ENCODE measurements at regions not wholly inside any gene's neighbourhood (a gene's known extent, or its start where the extent isn't known, plus 50 kb on each side); places are given as distances from the start of the nearest gene placed in this dataset.
A peak's percentile ranks its signal among the peaks of the same experiment; 100 is the strongest.

DNA sequence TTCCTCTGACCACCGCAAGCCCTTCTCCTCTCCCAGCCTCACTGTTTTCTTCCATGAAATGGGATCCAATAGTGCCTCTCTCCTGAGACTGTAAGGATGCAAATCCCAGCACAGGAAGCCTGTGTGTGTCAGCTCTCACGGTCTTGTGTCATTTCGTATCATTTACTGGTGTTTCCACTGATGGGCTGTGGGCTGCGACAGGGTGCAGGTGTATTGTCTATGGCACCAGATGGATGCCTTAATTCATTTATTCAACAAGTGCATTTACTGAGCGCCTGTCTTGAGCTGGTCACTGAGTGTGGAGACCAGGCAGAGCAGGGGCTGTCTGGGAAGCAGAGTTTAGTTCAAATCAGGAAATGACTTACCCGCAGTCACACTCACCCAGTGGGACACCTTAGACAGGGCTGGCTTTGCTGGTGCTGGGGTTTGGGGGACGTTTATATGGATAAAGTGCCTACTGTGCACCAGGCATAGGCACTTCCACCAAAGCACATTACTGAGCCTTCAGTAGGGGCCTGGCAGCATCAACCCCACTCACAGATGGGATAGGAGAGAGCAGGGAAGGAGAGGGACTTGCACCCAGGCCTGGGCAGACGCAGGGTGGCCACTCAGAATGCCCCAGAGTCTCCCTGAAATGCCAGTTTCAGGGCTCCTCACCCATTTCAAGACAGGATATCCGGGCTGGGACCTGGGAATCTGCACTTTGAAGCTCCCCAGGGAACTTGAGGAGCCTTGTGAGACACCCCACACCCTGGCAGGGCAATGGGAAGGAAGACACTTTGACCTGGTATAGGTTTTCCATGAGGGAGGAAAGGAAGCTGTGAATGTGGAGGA, 398.9 kb downstream of the MATN1 start:
- DNase-seq (ENCODE audit: low read depth), result no peak
- TF ChIP-seq, protein P1, sequence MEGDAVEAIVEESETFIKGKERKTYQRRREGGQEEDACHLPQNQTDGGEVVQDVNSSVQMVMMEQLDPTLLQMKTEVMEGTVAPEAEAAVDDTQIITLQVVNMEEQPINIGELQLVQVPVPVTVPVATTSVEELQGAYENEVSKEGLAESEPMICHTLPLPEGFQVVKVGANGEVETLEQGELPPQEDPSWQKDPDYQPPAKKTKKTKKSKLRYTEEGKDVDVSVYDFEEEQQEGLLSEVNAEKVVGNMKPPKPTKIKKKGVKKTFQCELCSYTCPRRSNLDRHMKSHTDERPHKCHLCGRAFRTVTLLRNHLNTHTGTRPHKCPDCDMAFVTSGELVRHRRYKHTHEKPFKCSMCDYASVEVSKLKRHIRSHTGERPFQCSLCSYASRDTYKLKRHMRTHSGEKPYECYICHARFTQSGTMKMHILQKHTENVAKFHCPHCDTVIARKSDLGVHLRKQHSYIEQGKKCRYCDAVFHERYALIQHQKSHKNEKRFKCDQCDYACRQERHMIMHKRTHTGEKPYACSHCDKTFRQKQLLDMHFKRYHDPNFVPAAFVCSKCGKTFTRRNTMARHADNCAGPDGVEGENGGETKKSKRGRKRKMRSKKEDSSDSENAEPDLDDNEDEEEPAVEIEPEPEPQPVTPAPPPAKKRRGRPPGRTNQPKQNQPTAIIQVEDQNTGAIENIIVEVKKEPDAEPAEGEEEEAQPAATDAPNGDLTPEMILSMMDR (conservative IDR thresholded peaks at IDR 0.05; ENCODE audit: low read depth, low read length), result no peak
- no peak overlapping the region for H3K4me3 ChIP-seq (ENCODE audit: low read depth, low read length)

DNA sequence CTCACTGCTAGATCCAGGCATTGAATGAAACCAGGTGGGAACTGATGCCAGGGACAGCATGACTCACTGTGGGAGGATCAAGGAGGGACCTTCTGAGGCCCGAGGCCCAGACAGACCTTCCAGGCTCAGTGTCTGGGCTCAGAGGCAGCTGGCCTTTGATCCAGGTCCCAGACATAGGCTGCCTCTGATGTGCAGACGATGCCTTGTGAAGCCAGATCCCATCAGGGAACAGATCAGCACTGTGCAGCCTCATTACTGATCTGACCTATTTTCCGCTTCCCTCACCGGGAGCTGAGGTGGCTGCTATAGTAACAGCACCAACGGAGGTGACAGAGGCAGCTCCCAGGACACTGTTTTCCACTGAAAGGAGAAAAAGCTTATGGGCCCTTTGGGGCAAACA, 399.5 kb downstream of the MATN1 start:
- no peak for DNase-seq (ENCODE audit: low read depth)
- H3K4me3 ChIP-seq (ENCODE audit: low read depth, low read length), result no peak overlapping the region
- TF ChIP-seq, protein P1 (conservative IDR thresholded peaks at IDR 0.05; ENCODE audit: low read depth, low read length), result no peak

DNA sequence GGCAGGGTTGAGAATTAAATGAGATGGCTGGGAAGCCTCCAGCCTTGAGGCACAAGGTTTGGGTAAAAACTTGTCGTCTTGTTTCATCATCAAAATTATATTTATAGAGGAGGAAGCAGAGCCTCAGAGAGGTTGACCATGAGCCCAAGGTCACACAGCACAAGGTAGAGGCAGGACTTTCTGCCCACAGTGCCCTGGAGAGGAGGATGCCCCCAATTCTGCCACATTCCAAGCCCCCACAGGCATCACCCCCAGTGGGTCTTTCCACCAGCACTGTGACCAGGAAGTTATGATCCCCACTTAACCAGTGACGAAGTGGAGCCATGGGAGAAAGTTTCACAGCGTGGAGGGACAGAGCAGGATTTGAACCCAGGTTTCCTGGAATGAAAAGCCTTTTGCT, 400.0 kb downstream of the MATN1 start:
- TF ChIP-seq, protein P1 (conservative IDR thresholded peaks at IDR 0.05; ENCODE audit: low read depth, low read length), result no peak
- H3K4me3 ChIP-seq (ENCODE audit: low read depth, low read length), result no peak overlapping the region
- no peak for DNase-seq (ENCODE audit: low read depth)

DNA sequence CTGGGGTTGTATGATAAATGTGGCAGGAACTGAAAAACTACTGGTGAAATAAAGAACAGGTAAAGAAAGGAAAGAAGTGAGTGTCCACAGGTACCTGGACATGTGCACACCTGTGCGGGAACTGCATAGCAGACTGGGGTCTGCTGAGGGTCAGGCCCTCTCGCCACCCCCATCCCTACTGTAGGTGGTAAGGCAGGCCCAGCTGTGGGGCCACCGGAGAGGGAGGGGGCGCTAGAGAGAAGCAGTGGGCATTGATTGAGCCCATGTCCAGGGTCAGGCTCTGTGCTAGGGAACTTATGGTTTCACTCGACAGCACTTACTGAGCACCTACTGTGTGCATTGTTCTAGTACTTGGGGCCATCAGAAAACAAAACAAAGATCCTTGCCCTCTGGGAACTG, 400.5 kb downstream of the MATN1 start:
- H3K4me3 ChIP-seq (ENCODE audit: low read depth, low read length), result no peak overlapping the region
- TF ChIP-seq, protein P1 (conservative IDR thresholded peaks at IDR 0.05; ENCODE audit: low read depth, low read length), result peak; percentile 21
- no peak for DNase-seq (ENCODE audit: low read depth)

DNA sequence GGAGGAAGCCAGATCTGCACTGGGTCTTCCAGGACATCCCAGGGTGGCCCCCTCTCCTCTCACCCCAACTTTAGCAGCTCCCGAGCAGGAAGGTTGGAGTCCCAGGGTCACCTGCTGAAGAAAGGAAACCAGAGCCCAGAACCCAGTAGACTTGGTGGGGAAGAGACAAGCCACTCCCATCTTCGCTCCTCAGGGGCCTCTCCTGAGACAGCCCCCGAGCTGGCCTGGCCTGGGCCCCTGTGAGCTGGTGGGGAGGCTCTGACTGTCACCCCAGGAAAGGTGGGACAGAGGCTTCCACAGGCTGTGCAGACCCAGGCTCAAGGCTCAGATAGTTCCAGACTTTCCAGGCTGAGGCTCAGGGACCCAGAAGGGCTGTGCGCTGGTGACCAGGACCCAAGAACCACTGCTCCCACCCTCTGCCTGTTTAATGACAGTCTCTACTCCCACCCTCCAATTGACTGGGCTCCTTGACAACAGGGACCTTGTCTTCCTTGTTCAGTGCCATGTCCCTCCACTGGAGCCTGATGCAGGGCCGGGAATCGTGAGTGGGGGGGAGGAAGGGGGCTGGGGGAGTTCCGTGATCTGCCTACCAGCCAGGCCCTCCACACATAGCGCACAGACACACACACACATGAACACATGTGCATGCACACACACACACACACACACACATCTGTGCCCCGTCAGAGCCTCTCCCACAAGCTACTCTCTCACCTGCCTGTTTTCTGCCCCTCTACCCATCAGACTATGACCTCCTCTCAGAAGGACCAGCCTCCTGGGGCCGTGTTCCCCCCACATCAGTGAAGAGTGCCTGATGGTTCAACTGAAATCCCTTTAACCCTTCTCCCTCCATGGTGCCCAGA, 401.2 kb downstream of the MATN1 start:
- H3K4me3 ChIP-seq (ENCODE audit: low read depth, low read length), result no peak overlapping the region
- TF ChIP-seq, protein P1 (conservative IDR thresholded peaks at IDR 0.05; ENCODE audit: low read depth, low read length), result no peak
- no peak for DNase-seq (ENCODE audit: low read depth)

DNA sequence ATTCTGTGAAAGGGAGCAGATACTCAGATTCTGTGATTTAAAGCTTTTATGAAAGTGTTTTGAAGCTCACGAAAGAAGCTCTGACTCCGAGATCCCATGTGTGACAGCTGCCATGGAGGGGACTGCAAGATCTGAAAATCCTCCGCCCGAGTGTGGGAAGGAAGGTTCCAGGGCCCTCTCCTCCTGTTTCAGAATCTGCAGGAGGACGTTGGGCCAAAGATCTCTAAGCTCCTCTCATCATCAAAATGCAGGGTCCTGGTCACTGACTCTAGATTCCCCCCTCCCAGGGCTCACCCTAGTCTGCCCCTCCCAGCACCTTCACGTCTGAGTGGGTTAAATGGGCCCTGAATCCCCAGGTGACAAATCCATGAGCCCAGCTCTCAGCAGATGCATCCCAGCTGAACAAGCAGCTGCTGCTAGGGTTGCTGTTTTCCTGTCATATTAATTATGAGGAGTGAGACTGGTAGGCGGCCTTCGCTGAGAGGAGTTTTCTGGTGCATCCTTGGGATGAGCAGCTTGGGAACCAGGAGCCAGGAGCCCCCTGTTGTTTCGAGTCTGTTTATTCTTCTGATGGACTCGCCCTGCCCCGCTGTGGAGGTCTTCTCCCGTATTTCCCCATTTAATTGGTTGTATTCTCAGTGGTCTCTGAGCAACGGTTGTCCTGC, 402.0 kb downstream of the MATN1 start:
- DNase-seq (ENCODE audit: low read depth), result no peak
- no peak overlapping the region for H3K4me3 ChIP-seq (ENCODE audit: low read depth, low read length)
- TF ChIP-seq, protein P1 (conservative IDR thresholded peaks at IDR 0.05; ENCODE audit: low read depth, low read length), result no peak

All from epithelial cell of proximal tubule (primary cell).